Brain microvascular endothelial cell (primary cell): ENCODE measurements at regions not wholly inside any gene's neighbourhood (a gene's known extent, or its start where the extent isn't known, plus 50 kb on each side); places are given as distances from the start of the nearest gene placed in this dataset.

Source experiments
- DNase-seq: peaks from one replicate; pipeline ENCODE4 v3.0.0-alpha.2; 2020
- H3K27ac ChIP-seq: fragments of 250-450 bp; sonication (Bioruptor Pico); 2 replicates; pipeline ENCODE4 v1.5.1; 2020; ENCODE audit warnings: mild to moderate bottlenecking, moderate library complexity
- H3K27me3 ChIP-seq: fragments of 250-450 bp; sonication (Bioruptor Pico); replicated peaks from 2 replicates; pipeline ENCODE4 v1.5.1; 2020; ENCODE audit warnings: mild to moderate bottlenecking
- H3K36me3 ChIP-seq: fragments of 250-450 bp; sonication (Bioruptor Pico); replicated peaks from 2 replicates; pipeline ENCODE4 v1.5.1; 2020; ENCODE audit warnings: mild to moderate bottlenecking
- H3K4me3 ChIP-seq: 2 replicates; pipeline ENCODE4 v1.5.1; 2011; ENCODE audit warnings: low read depth, mild to moderate bottlenecking, control low read depth, low read length, moderate library complexity
- CTCF ChIP-seq: IDR thresholded peaks from 2 replicates; pipeline ENCODE4 v1.5.1; 2011; ENCODE audit warnings: low read depth, mild to moderate bottlenecking, moderate library complexity, low read length, control low read depth, inconsistent platforms; ENCODE audit errors: missing control alignments
- in situ Hi-C: cut with HindIII; loops from 2 replicates; pipeline ENCODE4 v1.10.0; 2017; ENCODE audit warnings: low sequenced_read_pairs, low pct_ligation_motif_present

- no peaks in the 10 kb centered on the region for H3K27me3 ChIP-seq
- no peak for DNase-seq
- H3K36me3 ChIP-seq, result no peaks in the 10 kb centered on the region
- in situ Hi-C loops, result no loop called here
- TF ChIP-seq CTCF, result no peak
- no peak overlapping the region for H3K4me3 ChIP-seq
- H3K27ac ChIP-seq, result no peak overlapping the region
Measured at GRCh38 chr2:105584435-105585010, 160.2 kb upstream of the NCK2 start.

GRCh38 chr2:105582952-105583660, 161.6 kb upstream of the NCK2 start:
- Histone ChIP-seq H3K27me3 (no peaks in the 10 kb centered on the region), H3K4me3 (no peak overlapping the region), H3K36me3 (no peaks in the 10 kb centered on the region), H3K27ac (no peak overlapping the region)
- no peak for DNase-seq
- no peak for TF ChIP-seq CTCF
- in situ Hi-C loops, result no loop called here

- DNase-seq, result no peak
- no peaks in the 10 kb centered on the region for H3K27me3 ChIP-seq
- no peak for TF ChIP-seq CTCF
- no peak overlapping the region for H3K4me3 ChIP-seq
- in situ Hi-C loops, result no loop called here
- no peaks in the 10 kb centered on the region for H3K36me3 ChIP-seq
- no peak overlapping the region for H3K27ac ChIP-seq
Measured at GRCh38 chr2:105581555-105581944, 163.2 kb upstream of the NCK2 start.

GRCh38 chr2:105580870-105581554, 163.7 kb upstream of the NCK2 start:
- in situ Hi-C loops, result no loop called here
- TF ChIP-seq CTCF, result no peak
- no peak for DNase-seq

GRCh38 chr2:105580216-105580615, 164.5 kb upstream of the NCK2 start:
- no peak for TF ChIP-seq CTCF
- Histone ChIP-seq H3K27me3 (no peaks in the 10 kb centered on the region), H3K36me3 (no peaks in the 10 kb centered on the region), H3K4me3 (no peak overlapping the region), H3K27ac (no peak overlapping the region)
- DNase-seq, result no peak
- in situ Hi-C loops, result no loop called here

More at GRCh38 chr2:105580870-105581554, 163.7 kb upstream of the NCK2 start:
- H3K27ac ChIP-seq, result no peak overlapping the region
- H3K4me3 ChIP-seq, result no peak overlapping the region
- no peaks in the 10 kb centered on the region for H3K36me3 ChIP-seq
- H3K27me3 ChIP-seq, result no peaks in the 10 kb centered on the region
